NCI-H748 (cell line): ENCODE measurements at regions not wholly inside any gene's neighbourhood (a gene's known extent, or its start where the extent isn't known, plus 50 kb on each side); places are given as distances from the start of the nearest gene placed in this dataset.
"Not testable (repeated sequence)": the region's sequence is repeated elsewhere in the genome, so short reads cannot be mapped to it uniquely, and the experiment has no call there.

Experiments used
- DNase-seq: peaks from one replicate; lab custom pipeline; 2025; ENCODE audit not compliant: unreplicated experiment; lab: John Stamatoyannopoulos, UW

DNA sequence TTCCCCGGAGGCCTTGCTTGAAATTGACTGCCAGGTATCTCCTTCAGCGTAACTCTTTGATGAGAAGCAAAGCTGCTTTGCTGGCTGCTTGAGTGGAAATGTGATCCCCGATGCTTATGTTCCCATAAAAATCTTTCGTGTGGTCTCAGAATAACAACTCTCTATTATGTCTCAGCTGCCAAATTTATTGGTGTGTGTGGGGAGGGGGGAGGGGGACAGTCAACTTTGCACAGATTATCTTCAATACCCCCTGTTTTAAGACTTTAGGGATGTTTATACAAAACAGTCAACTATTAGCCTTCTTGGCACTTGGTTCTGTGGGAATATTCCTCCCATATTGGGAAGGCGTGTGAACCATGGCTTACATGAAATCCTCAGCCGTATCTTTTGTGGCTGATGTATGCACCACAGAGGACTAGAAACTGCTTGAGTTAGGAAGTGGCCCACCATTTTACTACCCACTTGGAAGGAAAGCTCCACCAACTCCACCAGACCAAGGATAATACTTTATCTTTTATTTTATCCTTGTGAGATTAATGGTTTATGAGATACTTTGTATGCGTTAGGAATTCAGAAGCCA lies 101.5 kb upstream of the SLC24A3 start:
- no peak for DNase-seq

DNA sequence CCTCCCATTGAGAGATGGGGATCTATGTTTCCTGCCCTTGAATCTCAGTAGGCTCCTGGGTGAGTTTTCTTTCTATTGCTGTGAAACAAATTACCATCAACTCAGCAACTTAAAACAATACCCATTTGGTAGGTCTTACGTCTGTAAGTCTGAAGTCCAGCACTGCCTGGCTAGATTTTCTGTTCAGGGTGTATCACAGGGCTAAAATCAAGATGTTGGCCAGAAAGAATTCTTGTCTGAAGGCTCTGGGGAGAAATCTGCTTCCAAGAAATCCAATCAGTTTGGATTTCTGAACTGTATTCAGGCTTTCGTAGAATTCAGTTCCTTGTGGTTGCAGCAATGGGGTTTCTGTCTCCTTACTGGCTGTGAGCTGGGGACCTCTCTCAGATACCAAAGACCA lies 99.6 kb upstream of the SLC24A3 start:
- DNase-seq = no peak

DNA sequence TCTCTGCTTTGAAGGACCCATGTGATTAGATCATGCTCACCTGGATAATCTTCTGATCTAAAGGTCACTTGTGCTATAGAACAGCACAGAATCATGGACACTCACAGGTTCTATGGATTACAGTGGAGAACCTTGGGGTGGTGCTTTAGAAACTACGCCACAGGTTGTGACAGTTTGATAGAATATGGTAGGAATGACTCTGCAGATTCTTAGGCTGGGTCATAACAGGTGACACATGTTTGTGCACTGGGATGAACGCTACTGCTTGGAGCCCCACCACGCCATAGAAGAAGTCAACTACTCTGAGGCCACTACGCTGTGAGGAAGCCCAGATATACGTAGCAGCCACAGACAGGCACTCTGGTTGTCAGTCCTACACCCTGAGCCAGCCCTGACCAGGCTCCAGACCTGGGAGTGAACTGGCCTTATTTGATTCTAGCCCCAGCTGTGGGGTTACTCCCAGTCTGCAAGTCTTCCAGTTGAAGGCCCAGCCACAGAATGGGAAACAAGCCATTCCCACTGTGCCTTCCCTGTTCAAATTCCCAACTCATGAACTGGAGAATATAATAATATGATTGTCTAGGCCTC lies 99.0 kb upstream of the SLC24A3 start:
- DNase-seq = no peak

DNA sequence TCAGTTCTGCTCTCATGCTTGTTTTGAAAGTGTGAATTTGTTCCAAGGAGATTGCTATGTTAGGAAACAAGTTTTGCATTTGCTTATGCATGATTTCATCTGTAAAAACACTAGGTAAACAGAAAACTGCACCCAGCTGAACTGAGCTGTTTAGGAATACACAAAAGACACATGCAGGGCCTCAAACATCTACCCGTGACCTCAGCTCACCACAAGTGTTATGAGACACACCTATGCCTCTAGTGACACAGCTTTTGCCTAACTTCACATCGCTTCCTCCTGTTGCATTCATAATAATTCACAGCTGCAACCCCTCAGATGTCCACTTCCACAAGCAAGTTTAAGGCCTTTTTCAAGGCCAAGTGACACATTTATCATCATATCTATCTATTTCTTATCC lies 98.0 kb upstream of the SLC24A3 start:
- DNase-seq = no peak

DNA sequence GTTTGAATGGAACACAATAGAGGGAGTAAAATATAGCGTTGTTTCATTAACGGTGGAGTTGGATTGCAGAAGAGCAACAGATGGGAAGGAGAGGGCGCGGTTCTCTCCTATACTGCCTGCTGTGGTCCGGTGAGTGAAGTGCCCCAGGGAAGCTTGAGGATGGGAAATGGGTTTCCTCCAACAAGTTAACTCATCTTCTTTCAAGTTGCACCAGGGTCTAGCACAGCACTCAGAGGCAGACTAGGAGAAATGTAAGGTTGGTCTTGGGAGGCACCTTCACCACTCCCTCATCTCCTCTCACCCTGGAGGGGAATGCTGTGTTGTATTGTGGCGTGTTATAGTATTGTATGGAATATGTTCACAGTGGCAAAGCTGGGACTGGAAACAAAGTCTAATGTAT lies 96.9 kb upstream of the SLC24A3 start:
- DNase-seq = no peak

DNA sequence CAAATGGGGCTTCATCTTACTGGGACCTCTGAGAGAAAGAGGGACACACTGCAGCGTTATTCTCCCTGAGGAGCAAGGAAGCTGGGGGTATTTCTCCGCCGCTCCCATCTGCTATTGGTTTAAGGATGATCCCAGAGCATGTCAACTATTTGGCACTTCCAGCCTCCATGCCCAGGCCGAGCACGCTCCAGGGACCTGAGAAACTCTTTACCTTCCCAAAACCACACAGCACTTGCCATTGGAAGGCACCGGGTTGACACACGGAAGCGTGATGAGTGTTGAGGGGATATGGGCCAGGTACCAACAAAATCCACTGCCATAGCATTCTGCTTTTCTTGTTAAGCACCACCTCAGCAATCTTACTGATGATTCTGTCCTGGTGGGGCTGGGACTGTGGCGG lies 92.4 kb upstream of the SLC24A3 start:
- no peak for DNase-seq

DNA sequence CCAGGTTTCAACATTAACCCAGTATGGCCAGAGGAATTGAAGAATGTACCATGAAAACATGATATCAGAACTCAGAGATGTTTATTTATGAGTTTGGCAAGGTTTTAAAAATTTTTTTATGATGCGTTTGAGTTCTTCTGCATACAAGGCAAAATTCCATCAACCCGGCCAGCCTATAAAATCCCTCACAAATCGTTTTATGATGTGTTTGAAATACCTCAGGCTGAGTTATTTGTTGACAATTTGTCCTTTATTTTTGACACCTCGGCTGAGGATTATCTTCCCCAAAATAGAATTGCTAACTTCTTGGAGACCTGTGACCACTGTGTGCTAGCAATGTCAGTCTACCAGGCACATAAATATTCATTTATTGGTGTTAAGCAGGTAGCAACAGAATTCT lies 91.9 kb upstream of the SLC24A3 start:
- no peak for DNase-seq

DNA sequence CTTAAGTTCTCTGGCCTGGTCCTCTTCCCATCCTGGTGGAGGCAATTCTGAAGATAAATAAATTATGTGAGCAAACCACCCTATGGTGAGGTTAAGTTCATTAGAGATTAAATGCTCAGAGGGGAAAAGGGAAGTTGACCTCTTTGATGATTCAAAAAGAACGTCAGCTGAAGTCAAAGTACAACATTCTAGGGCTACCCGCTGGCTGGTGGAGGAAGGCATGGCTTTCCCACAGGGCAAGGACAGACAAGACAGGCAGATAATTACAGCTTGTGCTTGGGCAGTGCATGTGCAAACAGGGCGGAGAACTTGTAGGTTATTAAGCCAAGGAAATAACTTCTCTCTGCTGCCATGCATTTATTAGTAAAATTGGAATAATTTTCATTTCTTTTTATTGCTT lies 91.0 kb upstream of the SLC24A3 start:
- DNase-seq = no peak

DNA sequence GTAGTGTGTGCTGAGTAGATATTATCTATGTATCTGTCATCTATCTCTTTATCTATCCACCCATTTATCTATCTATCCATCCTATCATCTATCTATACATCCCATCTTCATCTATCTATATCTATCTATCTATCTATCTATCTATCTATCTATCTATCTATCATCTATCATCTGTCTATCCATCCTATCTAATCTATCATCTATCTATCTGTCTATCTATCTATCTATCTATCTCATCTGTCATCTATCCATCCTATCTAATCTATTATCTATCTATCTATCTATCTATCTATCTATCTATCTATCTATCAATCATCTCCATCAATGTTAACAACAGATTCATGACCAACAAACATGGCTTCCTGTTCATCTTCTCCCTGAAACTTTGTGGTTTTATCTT lies 90.5 kb upstream of the SLC24A3 start:
- no peak for DNase-seq

DNA sequence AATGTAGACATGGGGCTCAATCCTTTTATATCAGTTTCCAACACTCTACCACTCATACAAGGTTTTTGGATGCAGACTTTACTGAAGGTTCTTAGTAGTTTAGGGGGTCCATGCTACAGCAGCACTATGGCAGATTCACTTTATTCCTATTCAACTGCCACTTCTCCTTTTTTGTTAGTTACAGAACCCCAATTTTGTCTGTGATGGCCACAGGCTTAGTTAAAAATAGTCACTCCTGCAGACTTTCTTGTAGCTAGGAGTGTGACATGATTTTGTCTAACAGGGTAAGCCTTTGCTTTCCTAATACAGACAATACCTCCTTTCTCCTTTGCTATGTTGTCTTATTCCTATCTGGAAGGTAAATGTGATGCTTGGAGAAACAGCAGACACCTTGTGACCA lies 90.0 kb upstream of the SLC24A3 start:
- no peak for DNase-seq

DNA sequence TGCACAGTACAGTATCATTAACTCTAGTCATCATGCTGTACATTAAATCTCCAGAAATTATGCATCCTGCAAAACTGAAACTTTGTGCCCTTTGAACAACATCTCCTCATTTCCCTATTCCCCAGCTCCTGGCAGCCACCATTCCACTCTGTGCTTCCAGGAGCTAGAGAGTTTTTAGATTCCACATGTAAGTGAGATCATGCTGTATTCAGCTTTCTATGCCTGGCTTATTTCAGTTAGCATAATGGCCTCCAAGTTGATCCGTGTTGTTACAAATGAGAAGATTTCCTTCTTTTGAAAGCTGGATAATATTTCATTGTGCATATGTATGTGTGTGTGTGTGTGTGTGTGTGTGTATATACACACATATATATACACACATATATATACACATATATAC lies 86.9 kb upstream of the SLC24A3 start:
- DNase-seq = no peak

DNA sequence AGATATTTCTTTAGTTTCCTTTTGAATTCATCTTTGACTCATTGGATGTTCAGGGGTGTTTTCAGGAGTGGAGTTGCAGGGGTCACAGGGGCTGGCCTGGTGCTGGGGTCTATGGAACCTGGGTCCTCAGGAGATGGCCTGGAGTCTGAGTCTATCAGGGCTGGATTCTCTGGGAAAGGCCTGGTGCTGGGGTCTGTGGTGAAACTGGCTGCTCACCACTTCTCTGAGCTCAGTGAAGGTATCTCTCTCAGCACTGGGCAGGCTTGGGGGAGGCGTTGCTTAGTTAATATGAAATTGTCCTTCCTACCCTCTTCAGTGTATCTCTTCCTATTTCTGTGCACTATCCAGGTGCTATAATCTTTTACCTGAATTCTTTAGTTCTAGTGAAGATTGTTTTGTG lies 83.1 kb upstream of the SLC24A3 start:
- no peak for DNase-seq

DNA sequence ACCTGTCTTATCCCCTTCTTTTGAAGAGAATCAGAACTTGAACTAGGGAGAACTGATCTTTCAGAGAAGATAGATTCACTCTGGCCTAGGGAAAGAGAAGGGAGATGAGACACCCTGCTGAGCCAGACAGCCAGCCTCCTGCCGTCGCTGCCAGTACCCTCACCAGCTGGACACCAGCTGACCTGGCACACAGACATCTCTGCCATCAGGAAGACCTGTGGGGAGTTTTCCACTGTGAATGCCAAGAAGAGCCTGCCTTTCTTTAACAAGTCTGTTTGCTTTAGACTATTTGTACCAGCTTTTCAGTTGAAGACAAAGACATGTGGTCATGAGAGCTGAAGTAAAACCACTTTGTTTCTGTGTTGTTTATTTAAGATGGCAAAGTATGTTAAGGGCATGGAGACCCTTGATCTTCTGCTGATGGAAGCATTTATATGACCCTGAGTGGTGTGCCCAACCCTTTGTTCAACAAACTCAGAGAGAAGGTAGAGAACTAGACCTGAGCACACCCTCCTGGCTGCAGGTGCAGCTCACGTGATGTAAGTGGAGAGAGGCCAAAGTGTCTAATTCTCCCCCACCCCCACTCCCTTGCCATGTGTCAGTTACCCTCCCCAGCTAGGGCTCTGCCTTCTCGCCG lies 82.3 kb upstream of the SLC24A3 start:
- peak; percentile 69 for DNase-seq

DNA sequence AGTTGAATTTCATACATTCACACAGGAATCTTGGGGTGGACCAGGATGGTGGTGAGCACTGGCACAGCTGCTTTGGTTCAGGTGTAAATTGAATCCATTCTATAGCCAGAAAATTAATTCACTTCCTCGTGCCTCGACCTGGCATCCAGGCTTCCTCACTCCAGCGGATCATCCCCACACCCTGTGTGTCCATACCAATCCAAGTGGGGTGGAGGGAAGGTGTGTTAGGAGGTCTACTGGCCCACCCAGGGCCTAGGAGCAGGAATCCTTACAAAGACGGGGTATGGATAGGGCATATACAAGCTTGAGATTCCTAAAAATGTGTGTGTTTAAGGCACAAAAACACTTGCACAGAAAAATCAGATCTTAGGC lies 81.8 kb upstream of the SLC24A3 start:
- no peak for DNase-seq

DNA sequence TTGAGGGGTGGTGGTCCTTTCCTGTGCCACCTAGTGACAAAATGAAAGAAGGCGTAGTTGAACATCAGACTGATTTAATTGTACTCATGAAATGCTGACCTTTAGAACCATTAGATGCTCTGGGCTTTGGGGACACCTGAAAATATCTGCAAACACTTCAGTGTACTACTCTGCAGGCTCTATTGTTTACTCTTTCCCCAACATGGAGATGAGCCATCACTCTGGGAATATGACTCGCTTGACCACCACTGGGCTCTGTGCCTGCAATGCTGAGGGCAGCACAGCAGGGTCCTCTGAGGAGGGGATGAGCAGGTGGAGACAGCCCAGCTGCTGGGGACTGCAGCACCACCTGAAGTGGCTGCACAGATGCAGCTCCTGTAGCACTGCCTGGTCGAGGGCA lies 74.8 kb upstream of the SLC24A3 start:
- DNase-seq = peak; percentile 90

DNA sequence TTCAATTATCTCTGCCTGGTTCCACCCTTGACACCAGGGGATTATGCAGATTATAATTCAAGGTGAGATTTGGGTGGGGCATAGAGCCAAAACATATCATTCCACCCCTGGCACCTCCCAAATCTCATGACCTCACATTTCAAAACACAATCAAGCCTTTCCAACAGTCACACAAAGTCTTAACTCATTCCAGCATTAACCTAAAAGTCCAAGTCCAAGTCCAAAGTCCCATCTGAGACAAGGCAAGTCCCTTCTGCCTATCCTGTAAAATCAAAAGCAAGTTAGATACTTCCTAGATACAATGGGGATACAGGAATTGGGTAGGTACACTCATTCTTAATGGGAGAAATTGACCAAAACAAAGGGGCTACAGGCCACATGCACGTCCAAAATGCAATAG lies 73.7 kb upstream of the SLC24A3 start:
- no peak for DNase-seq

DNA sequence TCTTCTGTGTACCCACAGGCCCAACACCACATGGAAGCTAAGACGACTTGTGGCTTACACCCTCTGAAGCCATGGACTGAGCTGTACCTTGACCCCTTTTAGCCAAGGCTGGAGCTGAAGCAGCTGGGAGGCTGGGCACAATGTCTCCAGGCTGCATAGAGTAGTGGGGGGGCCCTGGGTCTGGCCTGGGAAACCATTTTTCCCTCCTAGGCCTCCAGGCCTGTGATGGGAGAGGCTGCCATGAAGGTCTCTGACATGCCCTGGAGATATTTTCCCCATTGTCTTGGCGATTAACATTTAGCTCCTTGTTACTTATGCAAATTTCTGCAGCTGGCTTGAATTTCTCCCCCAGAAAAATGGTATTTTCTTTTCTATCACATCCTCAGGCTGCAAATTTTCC lies 72.9 kb upstream of the SLC24A3 start:
- not testable (repeated sequence) for DNase-seq

DNA sequence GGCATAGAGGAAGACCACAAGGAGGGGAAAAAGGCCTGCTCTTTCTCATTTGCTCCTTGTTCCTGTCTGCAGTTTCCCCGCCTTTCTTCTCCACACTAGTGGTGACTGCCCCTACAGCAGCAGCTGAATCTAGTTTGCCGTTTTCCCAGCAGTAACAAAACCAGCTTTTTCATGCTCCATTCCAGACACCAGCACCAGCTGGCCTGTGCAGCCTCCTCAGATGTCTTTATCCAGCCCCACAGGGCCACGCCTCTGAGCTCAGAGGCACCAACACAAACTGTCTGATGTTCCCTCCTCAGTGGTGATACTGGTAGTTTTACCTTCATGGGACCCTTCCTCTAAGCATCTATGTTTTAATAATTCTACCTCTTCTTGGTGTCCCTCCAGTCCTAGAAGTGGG lies 70.4 kb upstream of the SLC24A3 start:
- DNase-seq = no peak

DNA sequence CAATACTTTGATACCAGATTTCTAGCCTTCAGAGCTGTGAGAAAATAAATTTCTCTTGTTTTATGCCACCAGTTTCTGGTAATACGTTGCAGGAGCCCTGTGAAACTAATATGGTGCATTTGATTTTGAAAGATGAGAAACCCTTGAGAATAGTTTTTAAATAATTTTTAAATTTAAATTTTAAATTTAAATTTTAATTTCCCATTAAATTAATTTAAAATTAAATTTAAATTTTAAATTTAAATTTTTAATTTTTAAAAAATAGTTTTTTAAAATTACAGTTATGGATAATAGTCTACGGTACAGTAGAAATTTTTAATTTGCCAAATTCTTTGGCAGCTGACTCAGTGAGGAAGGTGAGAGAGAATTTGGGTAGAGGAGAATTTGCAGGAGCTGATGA lies 68.6 kb upstream of the SLC24A3 start:
- no peak for DNase-seq

DNA sequence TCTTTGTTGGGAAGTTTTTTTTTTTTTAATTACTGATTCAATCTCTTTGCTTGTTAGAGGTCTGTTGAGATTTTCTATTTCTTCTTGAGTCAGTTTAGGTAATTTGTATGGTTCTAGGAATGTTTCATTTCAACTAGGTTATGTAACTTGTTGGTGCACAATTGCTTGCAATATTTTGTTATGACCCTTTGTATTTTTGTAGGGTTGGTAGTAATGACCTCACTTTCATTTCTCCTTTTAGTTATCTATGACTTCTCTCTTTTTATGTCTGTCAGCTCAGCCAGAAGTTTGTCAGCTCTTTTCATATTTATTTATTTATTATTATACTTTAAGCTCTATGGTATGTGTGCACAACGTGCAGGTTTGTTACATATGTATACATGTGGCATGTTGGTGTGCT lies 51.1 kb upstream of the SLC24A3 start:
- DNase-seq = no peak
